Fibroblast of upper back skin (primary cell): ENCODE measurements at regions not wholly inside any gene's neighbourhood (a gene's known extent, or its start where the extent isn't known, plus 50 kb on each side); places are given as distances from the start of the nearest gene placed in this dataset.
"Not testable (repeated sequence)": the region's sequence is repeated elsewhere in the genome, so short reads cannot be mapped to it uniquely, and the experiment has no call there.

Source experiments
- DNase-seq: peaks from one replicate; pipeline ENCODE4 v3.0.0-alpha.2; 2013

DNA sequence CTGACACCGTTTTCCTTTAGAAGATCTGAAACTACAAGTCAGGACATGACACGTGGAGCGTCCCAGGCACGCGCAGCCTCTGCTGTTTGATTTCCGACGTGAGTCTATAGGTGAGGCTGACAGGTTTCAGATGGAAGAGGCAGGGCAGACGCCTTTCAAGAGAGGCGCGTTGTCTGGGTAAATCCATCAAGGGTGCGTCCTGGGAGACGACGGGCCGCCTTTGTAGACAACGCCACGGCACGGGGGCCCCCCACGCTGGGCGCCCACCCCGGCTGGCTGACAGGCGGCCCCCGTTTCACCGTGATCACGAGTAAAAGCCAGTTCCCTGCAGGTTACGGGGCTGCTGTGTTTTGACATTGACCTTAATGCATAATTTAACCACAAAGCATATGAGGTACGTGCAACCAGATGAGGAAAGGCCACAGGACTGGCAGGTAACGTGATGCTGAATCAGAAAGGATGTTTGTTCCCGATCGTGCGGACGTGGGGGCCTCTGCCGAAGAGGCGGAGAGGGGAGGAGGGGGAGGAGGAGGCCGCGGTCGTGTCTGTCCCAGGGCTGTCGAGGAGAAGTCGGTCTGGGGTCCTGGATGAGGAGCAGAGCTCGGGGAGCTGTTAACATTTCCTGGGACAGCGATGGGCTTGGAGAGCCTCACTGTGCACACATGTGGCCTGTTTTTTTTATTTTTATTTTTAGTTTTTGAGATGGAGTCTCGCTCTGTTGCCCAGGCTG, 51.1 kb upstream of the PPP2R3B start:
- no peak for DNase-seq

DNA sequence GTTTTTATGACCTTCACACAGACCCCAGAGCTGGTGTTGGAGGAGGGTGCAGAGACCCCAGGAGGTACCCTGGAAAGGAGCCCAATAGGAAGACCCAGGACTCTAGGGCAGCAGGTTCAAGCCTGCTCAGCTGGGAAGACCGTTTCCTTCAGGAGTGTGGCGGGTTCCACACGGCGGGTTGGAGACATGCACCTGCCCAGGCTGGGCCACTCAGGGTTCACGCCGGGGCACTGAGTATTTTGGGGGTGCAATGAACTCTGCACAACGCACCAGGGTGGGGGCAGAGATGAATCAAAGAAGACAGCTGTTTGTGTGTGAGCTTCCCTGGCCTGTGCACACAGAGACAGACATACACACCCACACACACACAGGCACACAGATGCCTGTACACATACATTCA, 52.5 kb upstream of the PPP2R3B start:
- no peak for DNase-seq

GRCh38 chrX:439719-440118, 53.0 kb upstream of the PPP2R3B start:
- no peak for DNase-seq

GRCh38 chrX:440636-441035, 53.9 kb upstream of the PPP2R3B start:
- no peak for DNase-seq

GRCh38 chrX:443536-444210, 57.0 kb upstream of the PPP2R3B start:
- DNase-seq, result peak; percentile 60

DNA sequence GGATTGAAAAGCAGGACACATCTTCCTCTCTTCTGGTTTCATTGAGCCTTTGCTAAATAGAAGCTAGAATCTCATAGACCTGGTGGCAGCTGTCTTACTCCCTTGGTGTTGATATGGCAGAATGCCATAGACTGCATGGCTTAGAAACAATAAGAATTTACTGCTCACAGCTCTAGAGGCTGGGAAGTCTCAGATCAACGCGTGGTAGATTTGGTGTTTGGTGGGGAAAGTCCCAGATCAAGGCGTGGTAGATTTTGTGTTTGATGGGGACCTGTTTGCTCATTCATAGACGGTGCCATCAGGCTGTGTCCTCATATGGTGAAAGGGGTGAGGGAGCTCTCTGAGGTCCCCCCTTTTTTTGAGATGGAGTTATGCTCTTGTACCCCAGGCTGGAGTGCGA, 57.6 kb upstream of the PPP2R3B start:
- no peak for DNase-seq

DNA sequence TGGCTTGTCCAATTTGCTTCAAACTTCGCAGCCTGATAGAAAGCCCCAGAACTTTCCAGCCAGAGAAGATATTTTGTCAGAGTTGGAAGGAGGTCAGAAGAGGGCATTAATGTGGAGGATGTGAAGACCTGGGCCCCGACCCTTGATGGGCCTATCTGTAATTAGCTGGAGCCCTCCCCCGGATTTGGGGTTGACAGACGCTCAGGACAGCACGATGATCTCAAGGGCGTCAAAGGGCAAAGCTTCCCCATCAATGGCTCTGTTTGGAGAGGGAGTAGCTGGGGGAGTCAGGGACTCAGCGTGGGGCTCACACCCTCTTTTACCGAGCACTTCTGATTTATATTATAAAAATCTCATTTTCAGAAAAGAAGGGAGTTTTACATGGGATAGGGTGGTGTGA, 59.0 kb upstream of the PPP2R3B start:
- DNase-seq, result no peak

DNA sequence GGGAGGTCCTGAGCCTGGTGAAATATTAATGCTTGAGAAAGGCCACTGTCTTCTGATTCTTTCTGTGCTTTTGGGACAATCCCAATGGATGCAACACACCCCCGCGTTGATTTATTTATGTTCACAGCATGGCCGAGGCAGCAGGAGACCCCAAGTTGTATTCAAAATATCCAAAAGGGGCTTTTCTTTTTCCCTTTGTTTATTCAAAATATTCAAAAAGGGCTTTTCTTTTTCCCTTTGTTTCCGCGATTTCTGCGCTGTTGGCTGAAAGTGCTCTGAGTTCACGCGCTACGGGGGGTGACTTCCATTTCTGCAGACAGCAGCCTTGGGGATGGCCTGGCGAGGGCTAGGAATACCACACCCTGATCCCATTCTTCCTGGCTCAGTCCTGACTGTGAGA, 59.5 kb upstream of the PPP2R3B start:
- DNase-seq, result no peak

- DNase-seq, result no peak
Measured at GRCh38 chrX:447052-447451, 60.3 kb upstream of the PPP2R3B start.

DNA sequence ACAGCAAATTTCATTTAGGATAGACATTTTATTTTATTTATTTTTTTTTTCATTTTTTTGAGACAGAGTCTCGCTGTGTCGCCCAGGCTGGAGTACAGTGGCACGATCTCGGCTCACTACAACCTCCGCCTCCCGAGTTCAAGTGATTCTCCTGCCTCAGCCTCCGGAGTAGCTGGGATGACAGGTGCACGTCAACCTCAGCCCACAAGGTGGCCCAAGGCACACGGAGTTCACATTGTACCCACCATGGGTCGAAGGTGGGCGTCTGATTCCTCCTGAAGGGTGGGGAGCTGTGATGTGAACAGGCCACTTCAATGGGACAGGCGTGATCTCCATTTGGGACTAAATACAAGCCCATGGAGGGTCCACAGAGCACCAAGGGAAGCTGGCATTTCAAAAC, 65.0 kb upstream of the PPP2R3B start:
- not testable (repeated sequence) for DNase-seq

DNA sequence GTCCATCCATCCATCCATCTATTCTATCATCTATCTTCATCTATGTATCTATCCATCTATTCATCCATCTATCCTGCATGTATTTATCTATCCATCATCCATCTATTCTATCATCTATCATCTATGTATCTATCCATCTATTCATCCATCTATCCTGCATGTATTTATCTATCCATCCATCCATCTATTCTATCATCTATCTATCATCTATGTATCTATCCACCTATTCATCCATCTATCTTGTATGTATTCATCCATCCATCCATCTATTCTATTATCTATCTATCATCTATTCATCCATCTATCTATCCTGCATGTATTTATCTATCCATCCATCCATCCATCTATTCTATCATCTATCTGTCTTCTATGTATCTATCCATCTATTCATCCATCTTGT, 65.9 kb upstream of the PPP2R3B start:
- no peak for DNase-seq

GRCh38 chrX:454514-454913, 67.8 kb upstream of the PPP2R3B start:
- DNase-seq, result not testable (repeated sequence)

- DNase-seq, result no peak
Measured at GRCh38 chrX:455199-455598, 68.5 kb upstream of the PPP2R3B start.

DNA sequence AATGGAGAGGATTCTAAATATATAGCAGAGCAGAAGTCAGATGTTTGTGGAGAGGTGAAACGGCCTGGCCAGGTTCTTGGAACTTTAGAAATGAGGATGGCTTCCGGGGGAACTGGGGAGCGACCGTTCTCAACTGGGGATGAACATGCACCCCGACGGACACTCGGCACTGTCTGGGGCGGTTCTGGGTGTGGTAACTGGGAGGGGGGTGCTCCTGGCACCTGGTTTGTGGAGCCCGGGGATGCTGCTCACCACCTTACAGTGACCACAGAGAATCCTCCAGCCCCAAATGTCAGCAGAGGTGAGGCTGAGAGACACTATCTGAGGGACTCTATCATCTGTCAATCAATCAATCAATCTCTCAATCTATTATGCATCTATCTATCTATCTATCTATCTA, 69.0 kb upstream of the PPP2R3B start:
- no peak for DNase-seq

- DNase-seq, result no peak
Measured at GRCh38 chrX:456146-456545, 69.4 kb upstream of the PPP2R3B start.

DNA sequence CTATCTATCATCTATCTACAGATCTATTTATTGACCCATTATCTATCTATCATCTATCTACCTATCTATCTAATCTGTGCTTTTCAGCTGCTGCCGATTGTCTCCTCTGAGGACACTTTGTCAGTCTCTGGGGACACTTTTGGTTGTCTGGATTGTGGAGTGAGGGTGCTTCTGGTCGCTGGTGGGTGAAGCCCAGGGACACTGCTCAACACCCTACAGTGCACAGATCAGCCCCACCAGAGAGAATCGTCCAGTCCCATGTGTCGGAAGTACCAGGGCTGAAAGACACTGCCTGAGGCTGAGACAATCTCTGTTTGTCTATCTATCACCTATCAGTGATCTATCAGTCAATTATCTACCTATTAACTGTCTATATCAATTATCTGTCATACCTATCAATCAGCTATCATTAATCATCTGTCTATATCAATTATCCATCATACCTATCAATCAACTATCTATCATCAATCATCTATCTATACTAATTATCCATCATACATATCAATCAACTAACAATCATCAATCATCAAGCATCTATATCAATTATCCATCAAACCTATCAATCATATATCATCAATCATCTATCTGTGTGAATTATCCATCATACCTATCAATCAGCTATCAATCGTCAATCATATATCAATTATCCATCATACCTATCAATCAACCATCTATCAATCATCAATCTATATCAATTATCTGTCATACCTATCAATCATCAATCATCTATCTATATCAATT, 70.0 kb upstream of the PPP2R3B start:
- no peak for DNase-seq

- DNase-seq, result no peak
Measured at GRCh38 chrX:457292-457679, 70.6 kb upstream of the PPP2R3B start.

DNA sequence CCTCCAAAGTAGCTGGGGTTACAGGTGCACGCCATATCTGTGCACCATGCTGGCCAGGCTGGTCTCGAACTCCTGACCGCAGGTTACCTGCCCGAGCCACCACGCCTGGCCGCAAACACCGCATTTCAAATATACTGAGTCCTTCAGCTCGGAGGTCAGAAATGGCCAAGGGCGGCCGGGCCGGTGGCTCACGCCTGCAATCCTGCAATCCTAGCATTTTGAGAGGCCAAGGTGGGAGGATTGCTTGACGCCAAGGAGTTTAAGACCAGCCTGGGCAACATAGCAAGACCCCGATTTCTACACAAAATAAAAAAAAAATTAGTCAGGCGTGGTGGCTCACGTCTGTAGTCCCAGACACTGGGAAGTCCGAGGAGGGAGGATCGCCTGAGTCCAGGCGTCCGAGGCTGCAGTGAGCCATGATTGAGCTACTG, 71.9 kb upstream of the PPP2R3B start:
- no peak for DNase-seq

DNA sequence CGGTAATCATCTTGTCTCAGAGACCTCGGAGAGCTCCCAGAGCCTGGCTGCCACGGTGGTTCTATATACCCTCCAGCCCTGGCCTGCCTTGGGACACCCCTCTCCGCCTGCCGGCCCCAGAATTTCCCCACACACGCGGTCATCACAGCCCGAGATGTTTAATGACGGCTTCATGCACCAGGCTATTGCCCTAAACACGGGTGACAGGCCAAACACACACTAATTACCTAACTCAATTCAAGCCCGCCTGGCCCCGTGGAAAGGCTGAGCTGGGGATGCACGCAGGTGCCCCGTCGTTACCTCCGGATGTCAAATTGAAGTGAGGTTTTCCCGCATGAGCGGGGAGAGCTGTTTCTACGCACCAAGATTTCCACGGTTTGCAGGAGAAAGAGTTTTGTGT, 72.9 kb upstream of the PPP2R3B start:
- no peak for DNase-seq

- DNase-seq, result no peak
Measured at GRCh38 chrX:460116-460515, 73.4 kb upstream of the PPP2R3B start.

- no peak for DNase-seq
Measured at GRCh38 chrX:460823-461640, 74.3 kb upstream of the PPP2R3B start.

DNA sequence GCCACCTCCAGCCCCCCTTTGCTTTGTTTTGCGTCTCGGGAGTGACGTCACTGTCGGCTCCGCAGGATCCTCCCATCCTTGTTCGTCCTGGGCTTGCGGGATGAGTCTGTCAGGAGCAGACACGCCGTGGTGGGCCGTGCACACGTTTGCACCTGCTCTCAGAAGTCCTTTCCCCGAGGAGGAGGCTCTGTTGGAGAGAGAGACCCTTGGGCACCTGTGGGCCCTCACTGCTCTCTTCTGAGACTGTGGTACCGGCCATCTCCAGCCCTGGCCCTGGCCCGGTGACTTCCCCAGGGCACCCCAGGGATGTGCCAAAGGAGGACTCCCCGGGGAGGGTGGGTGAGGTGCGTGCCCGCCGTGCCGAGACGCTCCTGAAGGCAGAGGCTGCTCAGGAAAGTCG, 76.1 kb upstream of the PPP2R3B start:
- no peak for DNase-seq
